WTC11 (cell line): ENCODE measurements at regions not wholly inside any gene's neighbourhood (a gene's known extent, or its start where the extent isn't known, plus 50 kb on each side); places are given as distances from the start of the nearest gene placed in this dataset.

Experiments used
- ATAC-seq: fragments of 200-7000 bp; cut with Tn5 transposase; 2 replicates; pipeline ENCODE4 v1.10.0; 2021; ENCODE audit warnings: mild to moderate bottlenecking, moderate library complexity
- CTCF ChIA-PET: fragments of 300-600 bp; sonication (Branson Sonifier 250); formaldehyde crosslinking; loops from one replicate; lab custom pipeline; 2021; ENCODE audit warnings: antibody characterized with exemption; lab: Charles Lee
- POLR2A ChIA-PET: fragments of 350-600 bp; sonication (Branson Sonifier 250); formaldehyde crosslinking; loops from one replicate; lab custom pipeline; 2021; ENCODE audit warnings: antibody characterized with exemption; lab: Charles Lee
- DNase-seq: peaks from one replicate; pipeline ENCODE4 v3.0.0; 2021; ENCODE audit warnings: low spot score
- H3K27ac Mint-ChIP-seq: 2 replicates; pipeline ENCODE4 v1.8.0; 2021; ENCODE audit warnings: mixed read lengths
- H3K27me3 Mint-ChIP-seq: 2 replicates; pipeline ENCODE4 v1.8.0; 2021; ENCODE audit warnings: low read depth, mild to moderate bottlenecking, moderate library complexity, mixed read lengths
- H3K36me3 Mint-ChIP-seq: 2 replicates; pipeline ENCODE4 v1.8.0; 2021; ENCODE audit warnings: mixed read lengths
- H3K4me1 Mint-ChIP-seq: 2 replicates; pipeline ENCODE4 v1.8.0; 2022; ENCODE audit warnings: mixed read lengths
- H3K4me3 Mint-ChIP-seq: 2 replicates; pipeline ENCODE4 v1.8.0; 2021; ENCODE audit warnings: mild to moderate bottlenecking, moderate library complexity, mixed read lengths
- H3K9me3 Mint-ChIP-seq: 2 replicates; pipeline ENCODE4 v1.8.0; 2021; ENCODE audit warnings: mixed read lengths
- AR ChIP-seq: fragments of 250-450 bp; sonication (Bioruptor Pico); IDR thresholded peaks from 2 replicates; pipeline ENCODE4 v1.9.0; 2021; ENCODE audit warnings: mild to moderate bottlenecking
- ARID4B ChIP-seq: sonication (generic); formaldehyde crosslinking; IDR thresholded peaks from 2 replicates; pipeline ENCODE4 v1.8.0; 2023; ENCODE audit warnings: missing genetic modification reagents, mild to moderate bottlenecking, borderline replicate concordance
- CTCF ChIP-seq: fragments of 200-600 bp; IDR thresholded peaks from 2 replicates; pipeline ENCODE4 v1.8.0; 2022; ENCODE audit warnings: antibody characterized with exemption
- E2F1 ChIP-seq: sonication (generic); formaldehyde crosslinking; IDR thresholded peaks from 2 replicates; pipeline ENCODE4 v1.8.0; 2022; ENCODE audit warnings: mild to moderate bottlenecking, missing genetic modification reagents
- E2F4 ChIP-seq: sonication (generic); formaldehyde crosslinking; IDR thresholded peaks from 2 replicates; pipeline ENCODE4 v1.8.1; 2022; ENCODE audit warnings: low read depth, mild to moderate bottlenecking, moderate library complexity, missing genetic modification reagents, borderline replicate concordance
- HMGXB4 ChIP-seq: sonication (generic); formaldehyde crosslinking; IDR thresholded peaks from 2 replicates; pipeline ENCODE4 v1.8.1; 2023; ENCODE audit warnings: mild to moderate bottlenecking, moderate library complexity, missing genetic modification reagents
- KAT7 ChIP-seq: sonication (generic); formaldehyde crosslinking; IDR thresholded peaks from 2 replicates; pipeline ENCODE4 v1.8.1; 2023; ENCODE audit warnings: missing genetic modification reagents, mild to moderate bottlenecking, borderline replicate concordance
- NFYB ChIP-seq: sonication (generic); formaldehyde crosslinking; conservative IDR thresholded peaks from 2 replicates; pipeline ENCODE4 v1.8.0; 2022; ENCODE audit warnings: low read depth, missing genetic modification reagents
- RORB ChIP-seq: fragments of 250-450 bp; sonication (Bioruptor Pico); IDR thresholded peaks from 2 replicates; pipeline ENCODE4 v1.9.0; 2021; ENCODE audit warnings: mild to moderate bottlenecking
- SMAD3 ChIP-seq: sonication (generic); formaldehyde crosslinking; IDR thresholded peaks from 2 replicates; pipeline ENCODE4 v1.8.0; 2022; ENCODE audit warnings: missing genetic modification reagents, mild to moderate bottlenecking, borderline replicate concordance
- TCF7 ChIP-seq: sonication (generic); formaldehyde crosslinking; IDR thresholded peaks from 2 replicates; pipeline ENCODE4 v1.8.0; 2022; ENCODE audit warnings: mild to moderate bottlenecking, low read depth, missing genetic modification reagents, moderate library complexity
- TEAD1 ChIP-seq: sonication (generic); formaldehyde crosslinking; IDR thresholded peaks from 2 replicates; pipeline ENCODE4 v1.8.0; 2022; ENCODE audit warnings: mild to moderate bottlenecking, missing genetic modification reagents
- USF1 ChIP-seq: sonication (generic); formaldehyde crosslinking; IDR thresholded peaks from 2 replicates; pipeline ENCODE4 v1.8.0; 2022; ENCODE audit warnings: mild to moderate bottlenecking, missing genetic modification reagents
- ZBTB43 ChIP-seq: sonication (generic); formaldehyde crosslinking; IDR thresholded peaks from 2 replicates; pipeline ENCODE4 v1.8.1; 2023; ENCODE audit warnings: mild to moderate bottlenecking, missing genetic modification reagents
- ZNF121 ChIP-seq: sonication (generic); formaldehyde crosslinking; IDR thresholded peaks from 2 replicates; pipeline ENCODE4 v1.8.0; 2023; ENCODE audit warnings: missing genetic modification reagents
- ZNF219 ChIP-seq: sonication (generic); formaldehyde crosslinking; IDR thresholded peaks from 2 replicates; pipeline ENCODE4 v1.8.0; 2023; ENCODE audit warnings: missing genetic modification reagents, mild to moderate bottlenecking, borderline replicate concordance
- ZNF671 ChIP-seq: fragments of 250-450 bp; sonication (Bioruptor Pico); IDR thresholded peaks from 2 replicates; pipeline ENCODE4 v1.8.0; 2021; ENCODE audit warnings: mild to moderate bottlenecking
- ZSCAN18 ChIP-seq: fragments of 250-450 bp; sonication (Bioruptor Pico); IDR thresholded peaks from 2 replicates; pipeline ENCODE4 v2.1.2; 2022; ENCODE audit warnings: mild to moderate bottlenecking, moderate library complexity

- TF ChIP-seq ZBTB43 (CRISPR knock-in tag): no peak
- no peak for TF ChIP-seq USF1 (CRISPR knock-in tag)
- TF ChIP-seq, all 79 proteins: peak for 0
These were observed 290.6 kb downstream of the CBLN4 start (continued) for GRCh38 chr20:55714736-55715135.

GRCh38 chr20:55714082-55714481 is 291.2 kb downstream of the CBLN4 start:
- H3K36me3 Mint-ChIP-seq: peaks cover 87% of the 10 kb centered on the region
- no peak for TF ChIP-seq KAT7 (CRISPR knock-in tag)
- no peak for TF ChIP-seq ZSCAN18
- TF ChIP-seq TEAD1: no peak
- TF ChIP-seq ZNF121 (CRISPR knock-in tag): no peak
- TF ChIP-seq AR (CRISPR knock-in tag): no peak
- TF ChIP-seq ZNF219 (CRISPR knock-in tag): no peak
- TF ChIP-seq E2F1 (CRISPR knock-in tag): no peak
- TF ChIP-seq TCF7: no peak
- TF ChIP-seq ZNF671 (CRISPR knock-in tag): no peak
- TF ChIP-seq USF1 (CRISPR knock-in tag): no peak
- no peak for TF ChIP-seq NFYB (CRISPR knock-in tag)
- TF ChIP-seq HMGXB4: no peak
- no peak for TF ChIP-seq CTCF
- no peak for TF ChIP-seq SMAD3 (CRISPR knock-in tag)
- no peak for TF ChIP-seq ARID4B (CRISPR knock-in tag)
- TF ChIP-seq RORB: no peak
- TF ChIP-seq E2F4 (CRISPR knock-in tag): no peak

More at GRCh38 chr20:55714082-55714481, 291.2 kb downstream of the CBLN4 start:
- H3K4me1 Mint-ChIP-seq: no peaks in the 10 kb centered on the region
- CTCF ChIA-PET: no interaction called here
- H3K4me3 Mint-ChIP-seq: no peak overlapping the region
- POLR2A ChIA-PET: no interaction called here
- H3K27me3 Mint-ChIP-seq: peaks cover 18% of the 10 kb centered on the region; the same call in 1 of the 2 replicates
- peaks cover 85% of the 10 kb centered on the region for H3K9me3 Mint-ChIP-seq
- DNase-seq (no peak), ATAC-seq (no peak)
- no peak overlapping the region for H3K27ac Mint-ChIP-seq
